Kidney (tissue), 13 donors: ENCODE measurements at regions not wholly inside any gene's neighbourhood (a gene's known extent, or its start where the extent isn't known, plus 50 kb on each side); places are given as distances from the start of the nearest gene placed in this dataset.
"Not testable (repeated sequence)": the region's sequence is repeated elsewhere in the genome, so short reads cannot be mapped to it uniquely, and the experiment has no call there.

Experiments
- DNase-seq, 5 donors: peaks; one replicate each; pipeline ENCODE4 v3.0.0-alpha.2; 2013 to 2020
- FAIRE-seq: peaks from 2 replicates; lab custom pipeline; 2012; peaks lifted over from hg19 to GRCh38; lab: Jason Lieb, UNC
- H3K27ac ChIP-seq, 2 donors: one replicate each; pipeline ENCODE4 v1.7.0; 2013; ENCODE audit warnings: low read depth in 2 of 2, low read length in 2 of 2, inconsistent platforms in 1 of 2
- H3K27me3 ChIP-seq: one replicate; pipeline ENCODE4 v1.7.1; 2013; ENCODE audit warnings: low read length, inconsistent platforms; ENCODE audit not compliant: control insufficient read depth, insufficient read depth
- H3K36me3 ChIP-seq, 3 donors: one replicate each; pipeline versions ENCODE4 v1.7.0 to v1.7.1; 2013; ENCODE audit warnings: low read length in 3 of 3, control low read depth in 1 of 3, inconsistent platforms in 1 of 3; ENCODE audit not compliant: insufficient read depth in 3 of 3, control insufficient read depth in 2 of 3
- H3K4me1 ChIP-seq, 3 donors: one replicate each; pipeline versions ENCODE4 v1.7.0 to v1.7.1; 2013; ENCODE audit warnings: low read length in 3 of 3, inconsistent platforms in 1 of 3, low read depth in 1 of 3; ENCODE audit not compliant: control insufficient read depth in 2 of 3, insufficient read depth in 2 of 3
- H3K4me3 ChIP-seq, 3 donors: one replicate each; pipeline versions ENCODE4 v1.7.0 to v1.8.1; 2013; ENCODE audit warnings: low read length in 3 of 3, control low read depth in 1 of 3, inconsistent platforms in 1 of 3
- H3K9ac ChIP-seq, 3 donors: one replicate each; pipeline versions ENCODE4 v1.7.0 to v1.7.1; 2013; ENCODE audit warnings: low read length in 3 of 3, control low read depth in 1 of 3, inconsistent platforms in 1 of 3
- H3K9me3 ChIP-seq, 3 donors: one replicate each; pipeline versions ENCODE4 v1.7.0 to v1.7.1; 2013; ENCODE audit warnings: low read length in 3 of 3, control low read depth in 1 of 3, inconsistent platforms in 1 of 3; ENCODE audit not compliant: control insufficient read depth in 2 of 3, insufficient read depth in 1 of 3
- CTCF ChIP-seq: IDR thresholded peaks from 3 replicates; pipeline ENCODE4 v1.5.1; 2012; ENCODE audit warnings: mild to moderate bottlenecking, moderate library complexity, borderline replicate concordance; ENCODE audit not compliant: insufficient read depth; ENCODE audit errors: extremely low read depth
- intact Hi-C: fragments of 100-400 bp; cut with DNase I; formaldehyde crosslinking; loops from one replicate; pipeline ENCODE4 v1.11.1; 2022
- donor health status: control.
- donor health status: control.
- donor health status: control.
- donor health status: control.
- donor health status: control.
- donor health status: DM: yes; HTN: yes; CAD: no.
- donor health status: Normal renal cell carcinoma (clear cell type).

GRCh38 chr20:12113468-12114371, 196.0 kb downstream of the BTBD3 start:
- Histone ChIP-seq H3K4me1 (no peaks in the 10 kb centered on the region), H3K36me3 (no peaks in the 10 kb centered on the region), H3K9ac (no peak overlapping the region), H3K9me3 (no peaks in the 10 kb centered on the region), H3K27ac (no peak overlapping the region), H3K27me3 (no peaks in the 10 kb centered on the region), H3K4me3 (no peak overlapping the region)
- TF ChIP-seq CTCF: no peak
- FAIRE-seq (no peak), DNase-seq (peak in 2 of 5 donors; percentile 21 to 30)
- intact Hi-C loops: no loop called here

- H3K36me3 ChIP-seq, H3K9ac ChIP-seq, FAIRE-seq, DNase-seq, H3K4me1 ChIP-seq, H3K9me3 ChIP-seq, H3K27ac ChIP-seq, H3K4me3 ChIP-seq, intact Hi-C loops, H3K27me3 ChIP-seq: not testable (repeated sequence)
Measured at GRCh38 chr20:12129114-12129513, 211.4 kb downstream of the BTBD3 start.

- H3K4me3 ChIP-seq, H3K9ac ChIP-seq, intact Hi-C loops, FAIRE-seq, DNase-seq, H3K27me3 ChIP-seq, H3K36me3 ChIP-seq, H3K9me3 ChIP-seq, H3K27ac ChIP-seq, H3K4me1 ChIP-seq: not testable (repeated sequence)
Measured at GRCh38 chr20:12129532-12129931, 211.8 kb downstream of the BTBD3 start.

GRCh38 chr20:12130781-12131180, 213.1 kb downstream of the BTBD3 start:
- no peak for DNase-seq
- Histone ChIP-seq H3K9ac (no peak overlapping the region), H3K9me3 (no peaks in the 10 kb centered on the region), H3K4me1 (no peaks in the 10 kb centered on the region), H3K27me3 (no peaks in the 10 kb centered on the region), H3K36me3 (no peaks in the 10 kb centered on the region), H3K27ac (no peak overlapping the region), H3K4me3 (no peak overlapping the region)
- no peak for TF ChIP-seq CTCF
- intact Hi-C loops: no loop called here
- no peak for FAIRE-seq
